Neural progenitor cell (in vitro differentiated cells): ENCODE measurements at regions not wholly inside any gene's neighbourhood (a gene's known extent, or its start where the extent isn't known, plus 50 kb on each side); places are given as distances from the start of the nearest gene placed in this dataset.

Experiments
- DNase-seq: peaks from one replicate; pipeline ENCODE4 v3.0.0-alpha.2; 2016; ENCODE audit warnings: low spot score
- H2AFZ ChIP-seq: fragments of 200-600 bp; sonication (generic); replicated peaks from 2 replicates; pipeline ENCODE4 v1.6.1; 2016; ENCODE audit warnings: antibody characterized with exemption
- H3F3A ChIP-seq: fragments of 200-600 bp; sonication (generic); 2 replicates; pipeline ENCODE4 v1.6.1; 2016; ENCODE audit warnings: antibody characterized with exemption, low read depth
- H3K27ac ChIP-seq: fragments of 200-600 bp; sonication (generic); 2 replicates; pipeline ENCODE4 v1.5.1; 2016; ENCODE audit warnings: mild to moderate bottlenecking
- H3K27me3 ChIP-seq: fragments of 200-600 bp; sonication (generic); 2 replicates; pipeline ENCODE4 v1.6.1; 2016; ENCODE audit warnings: mild to moderate bottlenecking, moderate library complexity
- H3K36me3 ChIP-seq: fragments of 200-600 bp; sonication (generic); 2 replicates; pipeline ENCODE4 v1.5.1; 2016
- H3K4me1 ChIP-seq: fragments of 200-600 bp; sonication (generic); 2 replicates; pipeline ENCODE4 v1.6.1; 2016; ENCODE audit warnings: mixed run types
- H3K4me2 ChIP-seq: fragments of 200-600 bp; sonication (generic); 2 replicates; pipeline ENCODE4 v1.6.1; 2016
- H3K4me3 ChIP-seq: fragments of 200-600 bp; sonication (generic); 2 replicates; pipeline ENCODE4 v1.5.1; 2016
- H3K79me2 ChIP-seq: fragments of 200-600 bp; sonication (generic); 2 replicates; pipeline ENCODE4 v1.6.1; 2016; ENCODE audit warnings: low read depth
- H3K9ac ChIP-seq: fragments of 200-600 bp; sonication (generic); 2 replicates; pipeline ENCODE4 v1.6.1; 2016
- H3K9me3 ChIP-seq: fragments of 200-600 bp; sonication (generic); 2 replicates; pipeline ENCODE4 v1.5.1; 2016; ENCODE audit warnings: low read depth
- H4K20me1 ChIP-seq: fragments of 200-600 bp; sonication (generic); 2 replicates; pipeline ENCODE4 v1.6.1; 2016; ENCODE audit warnings: low read depth
- H3K27ac Mint-ChIP-seq: 3 replicates; pipeline ENCODE4 v1.8.0; 2021; ENCODE audit warnings: mixed read lengths
- H3K27me3 Mint-ChIP-seq: 2 replicates; pipeline ENCODE4 v1.8.0; 2022; ENCODE audit warnings: low read depth, mild to moderate bottlenecking, inconsistent platforms, moderate library complexity, mixed read lengths; ENCODE audit not compliant: insufficient read depth
- H3K36me3 Mint-ChIP-seq: 3 replicates; pipeline ENCODE4 v1.8.0; 2021; ENCODE audit warnings: mixed read lengths
- H3K4me1 Mint-ChIP-seq: 3 replicates; pipeline ENCODE4 v1.8.0; 2021; ENCODE audit warnings: mixed read lengths
- H3K4me3 Mint-ChIP-seq: 3 replicates; pipeline ENCODE4 v1.8.0; 2021; ENCODE audit warnings: mild to moderate bottlenecking, moderate library complexity, mixed read lengths
- H3K9me3 Mint-ChIP-seq: 3 replicates; pipeline ENCODE4 v1.8.0; 2020; ENCODE audit warnings: mixed read lengths
- EZH2 ChIP-seq: fragments of 200-600 bp; sonication (generic); IDR thresholded peaks from 2 replicates; pipeline ENCODE4 v1.6.1; 2017; ENCODE audit warnings: antibody characterized with exemption, mild to moderate bottlenecking, moderate library complexity
- EZH2phosphoT487 ChIP-seq: fragments of 200-600 bp; sonication (generic); IDR thresholded peaks from 2 replicates; pipeline ENCODE4 v1.6.1; 2017; ENCODE audit warnings: antibody characterized with exemption
- TF ChIP-seq, protein P1 (sequence below): fragments of 200-600 bp; sonication (generic); IDR thresholded peaks from 2 replicates; pipeline ENCODE4 v1.5.1; 2017; ENCODE audit warnings: antibody characterized with exemption, mild to moderate bottlenecking

DNA sequence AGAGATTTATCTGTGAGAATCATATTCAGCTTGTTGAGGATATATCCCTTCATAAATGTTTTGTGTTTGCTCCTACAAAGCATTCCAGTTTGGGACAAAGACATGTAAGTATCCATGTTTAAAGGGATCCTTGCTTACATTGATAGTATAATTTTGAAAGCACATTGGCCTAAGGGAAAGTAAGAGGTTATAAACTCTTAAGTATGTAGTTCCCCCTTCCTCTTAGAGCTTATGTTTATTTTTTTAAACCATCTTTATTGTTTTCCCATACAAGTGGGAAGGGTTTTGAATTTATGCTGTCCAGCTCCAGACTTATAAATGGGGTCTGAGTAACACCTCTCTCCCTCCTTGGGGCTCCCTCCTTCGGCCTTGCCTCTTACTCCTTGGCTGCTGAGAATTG is 481.5 kb downstream of the LMO4 start:
- peaks cover 2% of the 10 kb centered on the region for H3K27me3 Mint-ChIP-seq
- H3K9ac ChIP-seq = no peak overlapping the region
- TF ChIP-seq, protein P1, sequence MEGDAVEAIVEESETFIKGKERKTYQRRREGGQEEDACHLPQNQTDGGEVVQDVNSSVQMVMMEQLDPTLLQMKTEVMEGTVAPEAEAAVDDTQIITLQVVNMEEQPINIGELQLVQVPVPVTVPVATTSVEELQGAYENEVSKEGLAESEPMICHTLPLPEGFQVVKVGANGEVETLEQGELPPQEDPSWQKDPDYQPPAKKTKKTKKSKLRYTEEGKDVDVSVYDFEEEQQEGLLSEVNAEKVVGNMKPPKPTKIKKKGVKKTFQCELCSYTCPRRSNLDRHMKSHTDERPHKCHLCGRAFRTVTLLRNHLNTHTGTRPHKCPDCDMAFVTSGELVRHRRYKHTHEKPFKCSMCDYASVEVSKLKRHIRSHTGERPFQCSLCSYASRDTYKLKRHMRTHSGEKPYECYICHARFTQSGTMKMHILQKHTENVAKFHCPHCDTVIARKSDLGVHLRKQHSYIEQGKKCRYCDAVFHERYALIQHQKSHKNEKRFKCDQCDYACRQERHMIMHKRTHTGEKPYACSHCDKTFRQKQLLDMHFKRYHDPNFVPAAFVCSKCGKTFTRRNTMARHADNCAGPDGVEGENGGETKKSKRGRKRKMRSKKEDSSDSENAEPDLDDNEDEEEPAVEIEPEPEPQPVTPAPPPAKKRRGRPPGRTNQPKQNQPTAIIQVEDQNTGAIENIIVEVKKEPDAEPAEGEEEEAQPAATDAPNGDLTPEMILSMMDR = no peak
- TF ChIP-seq EZH2phosphoT487 (no peak), EZH2 (no peak)
- H4K20me1 ChIP-seq = no peaks in the 10 kb centered on the region
- H3K9me3 ChIP-seq = no peaks in the 10 kb centered on the region
- no peaks in the 10 kb centered on the region for H3K27me3 ChIP-seq
- H3K4me3 ChIP-seq = no peak overlapping the region
- no peak overlapping the region for H3K27ac ChIP-seq
- H3K27ac Mint-ChIP-seq = no peak overlapping the region
- no peaks in the 10 kb centered on the region for H3K9me3 Mint-ChIP-seq
- peaks cover 7% of the 10 kb centered on the region for H3K4me1 Mint-ChIP-seq
- DNase-seq = no peak
- H2AFZ ChIP-seq = no peak overlapping the region
- H3K4me2 ChIP-seq = no peak overlapping the region
- H3F3A ChIP-seq = no peaks in the 10 kb centered on the region
- no peaks in the 10 kb centered on the region for H3K79me2 ChIP-seq
- peaks cover 20% of the 10 kb centered on the region for H3K4me1 ChIP-seq
- H3K36me3 ChIP-seq = no peaks in the 10 kb centered on the region
- no peaks in the 10 kb centered on the region for H3K36me3 Mint-ChIP-seq
- no peak overlapping the region for H3K4me3 Mint-ChIP-seq

DNA sequence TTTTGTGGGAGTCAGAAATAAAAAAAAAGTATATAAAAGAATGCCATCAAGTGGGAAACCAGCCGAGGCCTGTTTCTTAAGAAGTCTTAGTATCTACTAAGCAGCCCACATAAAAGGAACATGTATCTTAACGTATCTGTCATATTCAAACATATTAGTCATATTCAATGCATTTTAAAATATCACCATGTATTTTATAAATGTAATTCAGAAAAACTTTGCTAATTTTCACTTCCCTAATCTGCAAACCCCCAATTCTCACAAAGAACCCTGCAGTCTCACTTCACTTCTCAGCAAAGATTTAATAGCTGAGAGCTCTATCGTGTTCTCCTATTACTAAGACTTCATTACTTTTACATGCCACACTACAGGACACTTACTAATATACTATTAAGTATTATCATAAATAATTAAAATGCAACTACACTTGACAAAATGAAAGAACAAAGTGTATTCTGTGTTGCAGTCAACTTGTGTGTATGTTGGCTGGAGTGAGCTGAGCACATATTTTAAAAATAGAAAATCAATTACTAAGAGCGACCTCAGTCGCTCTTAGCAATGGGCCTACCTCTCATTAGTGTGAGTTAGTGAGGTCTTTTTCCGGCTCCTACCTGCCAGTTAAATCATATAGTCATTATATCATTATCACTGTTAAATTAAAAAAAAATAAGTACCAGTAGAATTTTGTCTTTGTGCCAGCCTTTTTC is 484.3 kb downstream of the LMO4 start:
- H3K27me3 Mint-ChIP-seq = peaks cover 2% of the 10 kb centered on the region
- TF ChIP-seq, protein P1 = no peak
- TF ChIP-seq EZH2phosphoT487 (no peak), EZH2 (no peak)

DNA sequence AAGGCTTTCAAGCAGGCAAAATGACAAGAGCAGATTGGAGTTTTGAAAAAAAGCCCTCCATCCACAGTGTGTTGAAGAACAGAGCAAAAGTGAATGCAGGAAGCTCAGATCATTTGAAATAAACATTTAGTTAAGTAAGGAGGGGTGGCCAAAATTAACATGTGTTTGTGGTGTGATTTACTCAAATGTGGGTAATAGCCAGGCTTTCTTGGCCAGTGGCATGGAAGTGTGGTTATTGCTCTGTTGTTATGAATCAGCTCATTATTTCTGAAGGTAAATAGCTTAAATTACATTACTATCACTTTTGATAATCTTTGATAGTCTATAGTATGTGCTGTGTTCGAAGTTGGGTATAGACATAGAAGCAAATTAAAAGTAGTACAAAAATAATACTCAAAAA is 485.9 kb downstream of the LMO4 start:
- no peak overlapping the region for H2AFZ ChIP-seq
- peaks cover 5% of the 10 kb centered on the region for H3K4me1 Mint-ChIP-seq
- DNase-seq = no peak

More for the DNA sequence above, 484.3 kb downstream of the LMO4 start:
- no peak overlapping the region for H2AFZ ChIP-seq
- H3K4me3 ChIP-seq = no peak overlapping the region
- H3K27ac Mint-ChIP-seq = no peak overlapping the region
- H4K20me1 ChIP-seq = no peaks in the 10 kb centered on the region
- H3K36me3 Mint-ChIP-seq = no peaks in the 10 kb centered on the region
- H3K4me1 ChIP-seq = peaks cover 20% of the 10 kb centered on the region
- no peak overlapping the region for H3K27ac ChIP-seq
- peaks cover 5% of the 10 kb centered on the region for H3K4me1 Mint-ChIP-seq
- H3K27me3 ChIP-seq = no peaks in the 10 kb centered on the region
- H3K4me3 Mint-ChIP-seq = no peak overlapping the region
- no peaks in the 10 kb centered on the region for H3K9me3 Mint-ChIP-seq
- H3F3A ChIP-seq = no peaks in the 10 kb centered on the region
- H3K9ac ChIP-seq = no peak overlapping the region
- peak overlapping the region; percentile 45 for H3K4me2 ChIP-seq
- H3K36me3 ChIP-seq = no peaks in the 10 kb centered on the region
- H3K79me2 ChIP-seq = no peaks in the 10 kb centered on the region
- no peak for DNase-seq
- H3K9me3 ChIP-seq = no peaks in the 10 kb centered on the region

More for the DNA sequence above, 485.9 kb downstream of the LMO4 start:
- Histone ChIP-seq H3K4me1 (peaks cover 20% of the 10 kb centered on the region), H3K4me2 (no peak overlapping the region), H3K4me3 (no peak overlapping the region), H3K9ac (no peak overlapping the region), H3K27ac (no peak overlapping the region), H3K27me3 (no peaks in the 10 kb centered on the region), H3K36me3 (no peaks in the 10 kb centered on the region), H3F3A (no peaks in the 10 kb centered on the region), H4K20me1 (no peaks in the 10 kb centered on the region), H3K9me3 (no peaks in the 10 kb centered on the region), H3K79me2 (no peaks in the 10 kb centered on the region)
- H3K9me3 Mint-ChIP-seq = no peaks in the 10 kb centered on the region
- no peaks in the 10 kb centered on the region for H3K36me3 Mint-ChIP-seq
- H3K27me3 Mint-ChIP-seq = peaks cover 2% of the 10 kb centered on the region
- no peak overlapping the region for H3K27ac Mint-ChIP-seq
- no peak overlapping the region for H3K4me3 Mint-ChIP-seq
- TF ChIP-seq, protein P1 = no peak
- TF ChIP-seq EZH2phosphoT487 = no peak
- no peak for TF ChIP-seq EZH2
